ENCODE measurements at regions not wholly inside any gene's neighbourhood (a gene's known extent, or its start where the extent isn't known, plus 50 kb on each side); places are given as distances from the start of the nearest gene placed in this dataset.

GRCh38 chrX:88672261-88672660 lies 74.8 kb upstream of the CPXCR1 start:
- TF ChIP-seq JUND (IDR thresholded peaks at IDR 0.05; ENCODE audit: low read depth) = no peak
- DNase-seq (ENCODE audit: low read depth in 1 of 2, low spot score in 1 of 2) = no peak
- in situ Hi-C loops (cut with HindIII; ENCODE audit: low pct_unique_long_range_greater_than_20kb, low sequenced_read_pairs) = no loop called here
